ENCODE measurements at regions not wholly inside any gene's neighbourhood (a gene's known extent, or its start where the extent isn't known, plus 50 kb on each side); places are given as distances from the start of the nearest gene placed in this dataset.
A peak's percentile ranks its signal among the peaks of the same experiment; 100 is the strongest.
"Not testable (repeated sequence)": the region's sequence is repeated elsewhere in the genome, so short reads cannot be mapped to it uniquely, and the experiment has no call there.

GRCh38 chr11:130551388-130551787, 102.9 kb downstream of the ADAMTS15 start:
- no peak for DNase-seq

DNA sequence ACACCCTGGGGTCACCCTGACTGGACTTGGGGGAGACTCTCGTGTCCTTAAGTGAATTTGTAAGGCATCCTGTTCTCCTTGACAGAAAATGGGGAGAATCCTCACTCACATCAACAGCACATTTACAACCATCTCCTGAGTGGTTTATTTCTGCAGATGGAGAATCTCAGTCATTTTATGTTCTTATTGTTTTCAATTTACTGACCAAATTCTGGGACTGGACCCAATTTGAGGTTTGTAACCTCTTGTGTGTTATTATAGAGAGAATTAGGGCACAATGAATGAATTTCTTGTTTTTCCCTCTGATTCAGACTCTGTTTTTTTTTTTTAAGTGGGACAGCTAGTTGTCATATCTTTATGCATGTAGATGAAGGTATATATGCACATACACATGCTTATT, 104.9 kb downstream of the ADAMTS15 start:
- DNase-seq = no peak

- no peak for DNase-seq
These were observed 106.0 kb downstream of the ADAMTS15 start for GRCh38 chr11:130554241-130555055.

- no peak for DNase-seq
These were observed 106.9 kb downstream of the ADAMTS15 start for GRCh38 chr11:130555251-130555841.

DNA sequence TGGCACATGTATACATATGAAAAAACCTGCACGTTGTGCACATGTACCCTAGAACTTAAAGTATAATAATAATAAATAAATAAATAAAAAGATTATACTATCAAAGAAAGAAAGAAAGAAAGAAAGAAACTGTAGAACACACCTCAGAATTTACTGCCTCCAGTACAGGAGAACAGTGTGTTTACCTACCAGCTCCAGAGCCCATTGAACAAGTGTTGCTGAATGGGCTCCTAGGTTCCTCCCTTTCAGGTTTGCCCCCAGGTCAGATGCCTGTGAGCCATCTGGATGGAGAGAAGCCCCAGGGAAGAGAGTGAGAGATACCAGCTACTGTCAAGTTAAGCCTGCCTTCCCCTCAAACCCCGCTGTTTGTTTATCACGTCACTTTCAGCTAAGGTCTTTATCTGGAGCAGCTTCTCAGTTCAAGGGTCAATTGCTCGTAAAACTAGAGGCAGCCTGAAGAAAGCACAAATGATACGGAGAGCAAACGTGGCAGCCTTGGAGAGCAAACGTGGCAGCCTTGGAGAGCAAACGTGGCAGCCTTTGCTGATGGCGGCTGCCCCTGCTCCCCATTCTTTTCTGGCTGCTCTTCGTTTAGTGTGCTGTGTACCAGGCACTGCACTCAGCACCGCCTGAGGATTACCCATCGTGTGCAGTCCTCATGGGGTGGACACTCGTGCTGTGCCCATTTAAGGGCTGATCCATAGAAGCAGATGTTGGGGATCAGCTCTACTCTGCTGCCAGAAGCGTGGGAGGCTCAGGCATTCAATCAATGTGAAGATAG, 111.7 kb downstream of the ADAMTS15 start:
- no peak for DNase-seq

DNA sequence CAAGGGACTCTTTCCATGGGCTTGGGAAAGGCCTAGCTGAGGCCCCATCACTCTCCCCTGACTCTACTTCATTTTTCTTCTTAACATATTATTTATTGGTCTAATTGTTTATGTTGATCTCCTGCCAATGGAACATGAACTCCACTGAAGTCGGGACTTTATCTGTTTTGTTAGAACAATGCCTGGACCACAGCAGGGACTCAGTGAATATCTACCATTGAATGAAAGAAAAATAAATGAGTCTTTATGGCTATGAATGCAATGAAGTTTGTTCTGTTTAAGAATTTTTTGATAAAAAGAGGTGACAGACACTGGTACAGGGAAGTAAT, 112.3 kb downstream of the ADAMTS15 start:
- DNase-seq = no peak

- no peak for DNase-seq
These were observed 113.0 kb downstream of the ADAMTS15 start for GRCh38 chr11:130561441-130561881.

- DNase-seq = no peak
These were observed 114.1 kb downstream of the ADAMTS15 start for GRCh38 chr11:130562549-130562948.

GRCh38 chr11:130566360-130566759, 117.9 kb downstream of the ADAMTS15 start:
- not testable (repeated sequence) for DNase-seq

DNA sequence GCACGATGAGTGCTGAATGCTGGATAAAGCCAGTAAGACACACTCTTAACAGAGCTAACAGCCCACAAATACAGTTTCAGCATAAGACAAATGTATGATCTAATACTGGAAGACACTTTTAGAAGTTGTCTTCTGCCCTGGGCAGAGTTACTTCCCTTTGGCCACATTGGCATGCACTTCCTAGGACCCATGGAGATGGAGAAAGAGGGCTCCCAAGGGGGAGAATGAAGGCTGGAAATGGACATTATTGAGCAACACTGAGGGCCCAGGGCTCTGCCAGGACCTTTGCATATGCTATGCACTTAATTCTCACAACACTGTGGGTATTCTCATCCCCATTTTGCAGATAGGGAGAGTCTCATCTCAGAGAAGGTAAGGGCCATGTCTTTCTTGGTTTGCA, 123.1 kb downstream of the ADAMTS15 start:
- no peak for DNase-seq

DNA sequence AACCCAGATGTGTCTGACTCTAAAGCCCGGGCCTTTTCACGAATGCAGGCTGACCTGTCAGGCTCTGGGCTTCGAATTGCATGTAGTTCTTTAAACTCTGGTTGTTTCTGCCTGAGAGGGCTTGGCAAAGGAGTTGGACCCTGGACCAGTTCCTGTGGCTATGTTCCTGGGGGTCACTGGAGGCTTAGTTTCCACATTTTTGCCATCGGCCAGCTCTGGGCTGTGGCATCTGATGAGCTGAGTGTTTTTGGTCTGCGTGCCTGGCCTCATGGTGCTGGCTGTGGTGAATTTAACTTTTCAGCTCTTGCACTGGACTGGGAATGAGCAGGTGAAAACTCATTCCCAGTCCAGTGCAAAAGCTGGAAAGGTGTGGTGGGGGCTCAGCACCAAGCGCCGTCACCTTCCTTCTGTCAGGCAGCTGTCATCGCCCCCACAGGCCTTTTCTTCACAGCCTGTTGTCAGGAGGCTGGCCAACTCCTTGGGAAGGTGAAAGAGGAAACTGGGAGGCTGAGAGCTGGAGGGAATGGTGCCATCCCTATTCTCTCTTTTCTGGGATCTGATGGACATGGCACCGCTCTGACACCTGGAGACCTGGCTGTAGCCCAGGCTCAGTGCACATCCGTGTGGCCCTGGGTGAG, 123.6 kb downstream of the ADAMTS15 start:
- no peak for DNase-seq

DNA sequence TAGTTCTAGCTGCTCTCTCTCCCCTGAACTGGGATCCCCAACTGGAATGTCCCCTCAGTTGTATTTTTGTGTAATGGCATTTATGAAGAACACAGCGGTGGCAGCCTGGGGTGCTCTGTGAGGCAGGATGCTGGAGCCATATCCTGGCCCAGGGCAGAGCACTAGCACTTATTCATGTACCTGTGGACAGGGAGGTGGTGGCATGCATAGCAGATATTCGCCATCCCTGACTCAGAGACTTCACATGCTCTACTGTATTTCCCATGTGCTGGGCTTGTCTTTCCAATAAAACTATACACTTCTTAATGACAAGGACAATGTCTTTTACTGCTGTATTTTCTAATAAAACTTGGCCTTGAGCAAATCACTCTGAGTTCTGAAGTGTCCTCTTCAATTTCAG, 125.3 kb downstream of the ADAMTS15 start:
- no peak for DNase-seq

GRCh38 chr11:130574740-130575139, 126.3 kb downstream of the ADAMTS15 start:
- DNase-seq = no peak

GRCh38 chr11:130576146-130576545, 127.7 kb downstream of the ADAMTS15 start:
- no peak for DNase-seq

- DNase-seq = peak; percentile 91
These were observed 130.4 kb downstream of the ADAMTS15 start for GRCh38 chr11:130578738-130579368.

DNA sequence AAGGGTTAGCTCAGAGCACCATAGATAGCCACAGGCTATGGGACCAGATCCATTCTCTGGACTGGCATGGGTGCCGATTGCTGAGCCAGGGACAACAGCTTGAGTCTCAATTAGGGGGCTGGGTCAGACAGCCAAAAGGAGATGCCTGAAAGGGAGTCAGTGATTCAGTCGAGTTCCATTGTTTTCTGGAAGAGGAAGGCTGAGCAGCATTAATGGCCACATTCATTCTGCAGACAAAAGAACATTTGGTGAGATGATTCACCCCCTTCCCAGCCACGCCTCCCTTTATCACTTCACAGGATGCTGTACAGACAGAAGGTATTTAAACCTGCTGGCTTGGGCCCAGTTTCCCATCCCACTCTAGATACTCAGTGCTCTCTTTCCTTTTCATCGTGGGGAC, 131.9 kb downstream of the ADAMTS15 start:
- peak; percentile 64 for DNase-seq

DNA sequence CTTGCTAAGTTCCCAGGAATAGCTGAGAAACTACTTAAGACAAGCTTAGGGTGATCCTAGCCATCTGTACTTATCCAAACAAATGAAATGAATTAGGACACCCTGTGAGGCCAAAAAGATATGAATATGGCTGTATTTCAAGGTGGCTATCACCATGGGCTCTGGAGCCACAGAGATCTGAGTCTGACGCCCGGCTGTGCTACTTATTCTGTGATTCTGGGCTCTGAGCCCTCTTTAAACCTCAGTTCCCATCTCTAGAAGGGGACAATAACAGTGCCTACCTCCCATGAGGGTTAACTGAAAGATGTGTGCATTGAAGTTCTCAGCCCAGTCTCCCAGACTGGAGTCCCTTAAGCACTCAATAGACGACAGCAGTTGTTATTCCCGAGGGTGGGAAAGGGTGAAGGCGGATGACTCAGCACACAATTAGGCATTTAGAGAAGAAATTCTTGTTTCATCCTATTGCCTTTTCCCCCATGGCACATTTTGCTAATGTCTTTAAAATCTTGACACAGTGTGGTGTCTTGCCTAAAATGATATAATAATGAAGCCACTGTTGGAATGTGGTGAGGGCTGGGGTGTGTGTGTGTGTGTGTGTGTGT, 132.5 kb downstream of the ADAMTS15 start:
- DNase-seq = no peak

DNA sequence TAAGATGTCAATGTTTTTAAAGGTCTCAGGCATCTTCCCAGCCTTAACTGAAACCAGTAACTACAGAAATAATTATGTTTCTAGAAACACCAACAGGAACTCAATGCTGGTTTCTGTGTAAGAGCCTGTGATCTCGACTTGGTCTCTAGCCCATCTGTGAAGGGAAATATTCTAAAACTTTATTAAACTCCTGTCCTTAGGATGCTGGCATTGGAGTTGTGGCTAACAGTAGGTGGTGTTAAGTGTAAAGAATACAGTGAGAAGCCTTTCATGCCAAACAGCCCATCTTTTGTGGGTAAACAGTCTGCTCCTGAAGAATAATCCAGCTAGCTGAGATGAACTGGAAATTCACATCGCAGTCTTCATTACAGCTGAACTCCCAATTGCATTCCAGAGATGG, 133.2 kb downstream of the ADAMTS15 start:
- DNase-seq = no peak

- no peak for DNase-seq
These were observed 133.7 kb downstream of the ADAMTS15 start for GRCh38 chr11:130582176-130582575.

- DNase-seq = no peak
These were observed 134.5 kb downstream of the ADAMTS15 start for GRCh38 chr11:130582981-130583380.

DNA sequence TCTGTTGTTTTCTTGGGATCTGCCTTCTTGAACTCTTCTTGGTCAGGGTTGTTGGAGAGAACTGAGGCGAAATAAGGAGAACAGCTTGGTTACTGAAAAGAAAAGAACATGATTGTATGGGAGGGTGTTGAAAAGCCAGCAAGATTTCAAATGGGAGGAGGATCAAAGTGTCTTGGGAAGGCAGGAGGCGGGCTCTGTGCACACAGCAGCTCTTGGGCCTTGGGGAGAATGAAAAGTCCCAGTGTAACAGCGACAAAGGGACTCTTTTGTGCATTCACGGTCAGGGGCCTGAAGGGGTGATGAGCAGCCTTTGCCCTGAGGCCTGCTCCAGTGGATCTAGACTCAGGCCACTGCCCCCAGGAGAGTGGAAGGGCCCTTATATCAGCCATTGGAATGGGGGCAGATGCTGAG, 135.4 kb downstream of the ADAMTS15 start:
- DNase-seq = no peak

DNA sequence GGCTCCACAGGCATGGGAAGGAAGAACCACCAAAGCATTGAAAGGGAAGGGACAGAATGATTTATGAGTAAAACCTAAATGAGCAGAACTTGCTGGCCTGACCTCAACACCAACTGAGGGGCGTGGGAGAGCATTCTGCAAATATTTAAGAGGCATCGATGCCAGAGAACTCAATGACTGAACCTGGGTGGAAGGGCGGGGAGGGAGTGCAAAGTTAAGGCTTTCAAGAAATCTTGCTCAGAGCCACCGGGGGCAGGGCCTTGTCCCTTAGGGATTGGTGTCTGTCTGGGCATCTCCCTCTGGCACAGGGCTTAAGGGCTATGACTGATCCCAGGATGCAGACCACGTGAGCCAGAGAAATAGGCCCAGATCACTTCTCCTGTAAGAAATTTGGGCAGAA, 137.1 kb downstream of the ADAMTS15 start:
- DNase-seq = no peak

GRCh38 chr11:130587658-130588057, 139.2 kb downstream of the ADAMTS15 start:
- no peak for DNase-seq

Measured in NCI-H2029 treated with DMSO at 0.1 percent for 48 hours (cell line).